HFFc6 (cell line): ENCODE measurements at regions not wholly inside any gene's neighbourhood (a gene's known extent, or its start where the extent isn't known, plus 50 kb on each side); places are given as distances from the start of the nearest gene placed in this dataset.
A peak's percentile ranks its signal among the peaks of the same experiment; 100 is the strongest.

Source experiments
- DNase-seq: peaks from one replicate; pipeline ENCODE4 v3.0.0-alpha.2; 2018
- H3K27ac Mint-ChIP-seq: 2 replicates; pipeline ENCODE4 v1.8.0; 2020; ENCODE audit warnings: mild to moderate bottlenecking, mixed read lengths
- H3K27me3 Mint-ChIP-seq: 2 replicates; pipeline ENCODE4 v1.8.0; 2021; ENCODE audit warnings: mild to moderate bottlenecking, moderate library complexity, mixed read lengths; ENCODE audit not compliant: insufficient read depth
- H3K36me3 Mint-ChIP-seq: 2 replicates; pipeline ENCODE4 v1.8.0; 2021; ENCODE audit warnings: low read depth, mixed read lengths
- H3K4me1 Mint-ChIP-seq: 2 replicates; pipeline ENCODE4 v1.8.0; 2020; ENCODE audit warnings: low read depth, mixed read lengths
- H3K4me3 Mint-ChIP-seq: 2 replicates; pipeline ENCODE4 v1.8.0; 2020; ENCODE audit warnings: mild to moderate bottlenecking, moderate library complexity, mixed read lengths
- H3K9me3 Mint-ChIP-seq: 2 replicates; pipeline ENCODE4 v1.8.0; 2020; ENCODE audit warnings: mild to moderate bottlenecking, mixed read lengths
- TF ChIP-seq, protein P1 (sequence below): fragments of 200-600 bp; sonication (generic); IDR thresholded peaks from 2 replicates; pipeline ENCODE4 v1.5.0; 2021; ENCODE audit warnings: antibody characterized with exemption, mild to moderate bottlenecking

DNA sequence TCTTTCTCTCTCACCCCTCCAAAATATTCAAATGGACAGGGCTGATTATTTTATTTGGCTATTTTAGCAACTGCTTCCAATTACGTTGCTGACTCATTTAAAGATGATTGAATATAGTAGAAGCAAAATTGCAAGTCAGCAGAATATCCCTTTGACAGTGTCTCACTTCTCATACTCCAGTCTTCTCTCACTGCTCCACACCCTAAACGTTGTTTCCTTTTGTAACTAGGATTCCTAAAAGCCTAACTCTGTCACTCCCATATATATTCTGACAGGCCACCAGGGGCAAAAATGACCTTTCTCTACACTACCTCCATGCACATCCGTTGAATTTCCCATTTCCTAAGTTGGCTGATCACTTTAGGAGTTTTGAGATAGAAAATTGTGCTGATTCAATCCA is 351.1 kb downstream of the RND3 start:
- Mint-ChIP-seq H3K4me1 (peaks cover 82% of the 10 kb centered on the region), H3K36me3 (no peaks in the 10 kb centered on the region), H3K27ac (no peak overlapping the region; the same call in 1 of the 2 replicates), H3K4me3 (no peak overlapping the region), H3K9me3 (no peaks in the 10 kb centered on the region), H3K27me3 (no peaks in the 10 kb centered on the region)
- no peak for DNase-seq
- TF ChIP-seq, protein P1, sequence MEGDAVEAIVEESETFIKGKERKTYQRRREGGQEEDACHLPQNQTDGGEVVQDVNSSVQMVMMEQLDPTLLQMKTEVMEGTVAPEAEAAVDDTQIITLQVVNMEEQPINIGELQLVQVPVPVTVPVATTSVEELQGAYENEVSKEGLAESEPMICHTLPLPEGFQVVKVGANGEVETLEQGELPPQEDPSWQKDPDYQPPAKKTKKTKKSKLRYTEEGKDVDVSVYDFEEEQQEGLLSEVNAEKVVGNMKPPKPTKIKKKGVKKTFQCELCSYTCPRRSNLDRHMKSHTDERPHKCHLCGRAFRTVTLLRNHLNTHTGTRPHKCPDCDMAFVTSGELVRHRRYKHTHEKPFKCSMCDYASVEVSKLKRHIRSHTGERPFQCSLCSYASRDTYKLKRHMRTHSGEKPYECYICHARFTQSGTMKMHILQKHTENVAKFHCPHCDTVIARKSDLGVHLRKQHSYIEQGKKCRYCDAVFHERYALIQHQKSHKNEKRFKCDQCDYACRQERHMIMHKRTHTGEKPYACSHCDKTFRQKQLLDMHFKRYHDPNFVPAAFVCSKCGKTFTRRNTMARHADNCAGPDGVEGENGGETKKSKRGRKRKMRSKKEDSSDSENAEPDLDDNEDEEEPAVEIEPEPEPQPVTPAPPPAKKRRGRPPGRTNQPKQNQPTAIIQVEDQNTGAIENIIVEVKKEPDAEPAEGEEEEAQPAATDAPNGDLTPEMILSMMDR = peak; percentile 38

DNA sequence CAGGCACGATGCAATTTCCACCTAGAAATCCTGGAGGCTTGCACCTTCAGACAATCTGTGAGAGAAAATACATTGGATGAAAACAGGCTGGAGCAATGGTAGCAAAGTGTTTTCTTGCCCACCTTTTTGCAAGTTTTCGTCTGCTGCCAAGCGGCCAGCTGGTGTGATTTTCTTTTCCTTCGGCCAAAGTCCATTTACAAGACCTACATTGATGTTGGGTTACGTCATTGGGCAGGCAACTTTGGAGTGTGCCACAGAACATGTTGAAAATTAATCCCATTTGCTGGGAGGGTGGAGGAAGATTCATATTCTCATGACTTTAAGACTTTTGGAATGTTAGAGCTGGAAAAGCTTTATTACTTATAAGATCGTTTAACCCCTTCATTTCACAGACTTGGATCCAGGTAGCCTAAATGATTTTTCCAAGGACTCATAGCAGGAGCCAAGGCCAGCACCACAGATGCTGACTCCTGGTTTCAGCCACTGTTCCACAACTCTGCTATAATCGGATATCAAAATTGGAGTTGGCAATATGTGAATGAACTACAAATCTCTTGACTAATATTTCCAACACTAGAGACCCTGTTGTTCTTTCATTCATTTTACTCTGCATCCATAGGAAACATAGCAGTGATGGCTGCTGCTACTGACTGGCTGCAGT is 352.1 kb downstream of the RND3 start:
- no peak for DNase-seq
- no peaks in the 10 kb centered on the region for H3K9me3 Mint-ChIP-seq
- no peaks in the 10 kb centered on the region for H3K36me3 Mint-ChIP-seq
- H3K4me3 Mint-ChIP-seq = no peak overlapping the region
- TF ChIP-seq, protein P1 = no peak
- H3K27ac Mint-ChIP-seq = no peak overlapping the region
- peaks cover 72% of the 10 kb centered on the region for H3K4me1 Mint-ChIP-seq
- no peaks in the 10 kb centered on the region for H3K27me3 Mint-ChIP-seq

DNA sequence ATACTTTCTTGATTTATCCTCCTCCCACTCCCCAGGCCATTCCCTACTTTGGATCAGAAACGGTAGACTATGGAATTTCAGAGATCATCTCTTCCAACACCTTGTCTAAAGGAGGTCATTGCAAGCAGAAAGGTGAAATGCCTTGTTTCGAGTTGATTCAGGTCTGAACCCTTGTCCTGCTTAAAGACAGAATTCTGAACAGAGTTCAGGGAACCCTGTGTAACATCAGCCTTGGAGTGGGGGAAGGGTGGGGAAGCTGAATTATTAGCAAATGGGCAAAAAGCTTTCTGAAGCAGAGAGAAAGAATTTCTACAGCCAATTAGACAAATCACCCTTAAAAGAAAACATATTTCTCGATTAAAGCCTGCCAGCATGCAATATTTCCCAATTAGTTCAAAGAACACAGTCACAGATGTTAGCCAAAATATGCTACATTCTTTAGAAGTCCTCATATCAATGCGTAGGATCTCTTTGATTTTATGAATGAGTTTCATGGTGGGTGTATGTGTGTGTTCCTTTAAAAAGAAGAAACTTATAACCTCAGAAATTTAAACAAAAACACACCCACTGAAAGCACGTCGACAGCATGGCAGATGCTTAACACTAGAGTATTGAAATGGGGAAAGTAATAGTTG is 353.1 kb downstream of the RND3 start:
- H3K36me3 Mint-ChIP-seq = no peaks in the 10 kb centered on the region
- H3K4me3 Mint-ChIP-seq = no peak overlapping the region
- H3K9me3 Mint-ChIP-seq = no peaks in the 10 kb centered on the region
- H3K27ac Mint-ChIP-seq = peak overlapping the region; percentile 63
- peaks cover 62% of the 10 kb centered on the region for H3K4me1 Mint-ChIP-seq
- peak; percentile 56 for DNase-seq
- H3K27me3 Mint-ChIP-seq = no peaks in the 10 kb centered on the region
- TF ChIP-seq, protein P1 = no peak

DNA sequence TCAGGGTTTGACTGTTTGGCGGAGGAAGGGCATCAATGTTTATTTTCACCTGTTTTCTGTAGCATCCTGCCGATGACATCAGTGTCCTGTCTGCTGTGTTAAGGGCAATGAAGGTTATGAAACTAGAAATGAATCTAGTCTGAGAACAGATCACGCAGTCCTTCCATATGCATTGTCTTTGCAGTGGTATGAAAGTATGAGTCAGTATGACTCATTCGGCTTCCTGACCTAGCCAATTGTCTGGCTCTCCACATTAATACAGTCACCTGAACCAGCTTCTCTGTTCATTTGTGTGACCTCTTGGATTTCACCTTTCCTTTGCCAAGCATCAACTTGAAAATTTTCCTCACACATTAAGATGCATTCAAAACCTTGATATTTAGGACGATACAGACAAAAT is 353.8 kb downstream of the RND3 start:
- 0 out of 2 replicates have a peak, but pooled peaks cover under 1% of the 10 kb centered on the region for H3K36me3 Mint-ChIP-seq
- peak overlapping the region; percentile 63 for H3K27ac Mint-ChIP-seq
- peak overlapping the region; percentile 48 for H3K4me3 Mint-ChIP-seq
- H3K4me1 Mint-ChIP-seq = peaks cover 56% of the 10 kb centered on the region
- 0 out of 2 replicates have a peak, but pooled peaks cover 1% of the 10 kb centered on the region for H3K9me3 Mint-ChIP-seq
- H3K27me3 Mint-ChIP-seq = no peaks in the 10 kb centered on the region
- peak; percentile 90 for DNase-seq
- TF ChIP-seq, protein P1 = no peak

DNA sequence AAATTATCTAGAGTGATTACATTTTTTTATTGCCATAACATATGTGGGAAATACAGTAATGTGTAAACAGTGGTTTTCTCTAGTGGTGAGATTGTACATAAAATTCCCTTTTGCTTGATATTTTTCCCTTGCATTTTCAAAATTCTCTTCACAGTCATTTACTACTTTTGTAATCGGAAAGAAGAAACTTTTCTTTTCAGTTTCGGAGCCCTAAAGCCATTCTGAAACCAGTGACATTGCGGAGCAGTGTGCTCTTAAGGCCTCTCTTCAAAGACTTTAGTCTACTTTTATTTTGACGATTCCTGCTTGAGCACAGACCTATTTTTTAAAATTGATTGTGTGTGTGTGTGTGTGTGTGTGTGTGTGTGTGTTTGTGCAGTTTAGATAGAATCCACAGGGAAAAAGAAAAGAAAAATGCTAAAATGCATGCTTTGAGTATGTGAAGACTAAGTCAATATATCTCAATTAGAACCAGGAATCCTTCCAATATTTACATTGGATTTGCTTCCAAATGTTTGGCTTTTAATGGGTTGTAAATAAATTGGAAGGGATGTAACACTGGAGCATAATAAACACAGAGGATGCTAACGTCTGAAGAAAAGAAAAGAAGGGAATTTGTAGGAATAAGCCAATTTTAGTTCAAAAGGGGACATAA is 357.4 kb downstream of the RND3 start:
- DNase-seq = no peak
- TF ChIP-seq, protein P1 = no peak
- Mint-ChIP-seq H3K36me3 (peaks cover 6% of the 10 kb centered on the region; the same call in 1 of the 2 replicates), H3K27ac (no peak overlapping the region), H3K27me3 (no peaks in the 10 kb centered on the region), H3K9me3 (0 out of 2 replicates have a peak, but pooled peaks cover 7% of the 10 kb centered on the region), H3K4me3 (no peak overlapping the region), H3K4me1 (peaks cover 56% of the 10 kb centered on the region)
